Activated effector memory CD4-positive, alpha-beta T cell treated with Interleukin-2 at 50 U/mL for 16 hours (primary cell): ENCODE measurements at regions not wholly inside any gene's neighbourhood (a gene's known extent, or its start where the extent isn't known, plus 50 kb on each side); places are given as distances from the start of the nearest gene placed in this dataset.
"Not testable (repeated sequence)": the region's sequence is repeated elsewhere in the genome, so short reads cannot be mapped to it uniquely, and the experiment has no call there.

Experiments
- DNase-seq: peaks from one replicate; pipeline ENCODE4 v3.0.0-alpha.2; 2020

DNA sequence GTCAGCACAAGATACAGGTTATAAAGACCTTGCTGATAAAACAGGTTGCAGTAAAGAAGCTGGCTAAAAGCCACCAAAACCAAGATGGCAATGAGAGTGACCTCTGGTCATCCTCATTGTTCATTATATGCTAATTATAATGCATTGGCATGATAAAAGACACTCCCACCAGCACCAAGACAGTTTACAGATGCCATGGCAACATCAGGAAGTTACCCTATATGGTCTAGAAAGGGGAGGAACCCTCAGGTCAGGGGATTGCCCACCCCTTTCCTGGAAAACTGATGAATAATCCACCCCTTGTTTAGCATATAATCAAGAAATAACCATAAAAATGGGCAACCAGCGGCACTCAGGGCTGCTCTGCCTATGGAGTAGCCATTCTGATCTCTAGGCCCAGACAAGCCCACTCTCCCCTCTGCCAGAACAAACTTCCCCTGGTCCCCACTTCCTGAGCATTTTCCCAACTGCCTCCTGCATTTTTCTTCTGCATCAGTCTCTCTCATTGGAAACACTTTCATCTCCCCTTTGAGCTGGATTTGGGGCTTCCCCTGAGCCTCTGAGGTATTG, 215.3 kb upstream of the SDK2 start:
- not testable (repeated sequence) for DNase-seq

GRCh38 chr17:73861543-73861942, 217.3 kb upstream of the SDK2 start:
- DNase-seq: no peak

GRCh38 chr17:73863761-73864535, 219.7 kb upstream of the SDK2 start:
- no peak for DNase-seq

DNA sequence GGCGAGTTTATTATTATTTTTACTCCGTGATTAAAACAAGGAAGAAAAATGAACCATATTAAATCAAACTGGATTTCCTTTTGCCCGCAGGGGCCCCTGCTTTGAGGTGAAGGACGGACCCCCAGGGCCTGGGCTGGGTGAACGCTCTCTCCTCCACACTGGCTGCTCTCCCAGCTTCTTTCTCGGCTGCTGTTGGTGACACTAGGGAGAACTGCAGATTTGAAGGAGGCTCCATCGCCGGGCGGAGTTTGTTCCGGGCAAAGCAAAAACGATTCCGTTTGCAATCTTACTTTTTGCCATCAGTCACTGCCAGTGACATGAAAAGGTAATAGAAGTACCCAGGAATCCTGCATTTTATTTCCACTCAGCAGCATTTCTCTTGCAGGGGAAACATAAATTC, 221.6 kb upstream of the SDK2 start:
- no peak for DNase-seq

- DNase-seq: no peak
These were observed 222.8 kb upstream of the SDK2 start for GRCh38 chr17:73867056-73867455.

DNA sequence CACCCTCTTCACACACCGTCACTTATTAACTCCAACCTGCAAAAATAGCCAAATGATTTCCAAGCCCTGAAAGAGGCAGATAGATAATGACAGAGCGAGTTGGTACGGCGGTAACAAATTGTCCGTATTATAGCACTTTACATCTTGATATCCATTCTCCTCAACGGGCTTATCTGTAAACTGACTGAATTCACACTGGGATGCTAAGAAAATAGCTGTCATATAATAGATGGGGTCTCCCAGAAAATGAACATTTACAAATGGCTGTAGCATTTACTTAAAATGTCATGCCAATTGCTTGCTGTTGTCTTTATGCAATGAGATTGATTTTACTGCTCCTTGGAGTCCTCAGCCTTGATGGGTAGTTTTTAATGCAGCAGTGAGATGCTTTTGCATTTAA, 225.8 kb upstream of the SDK2 start:
- no peak for DNase-seq

DNA sequence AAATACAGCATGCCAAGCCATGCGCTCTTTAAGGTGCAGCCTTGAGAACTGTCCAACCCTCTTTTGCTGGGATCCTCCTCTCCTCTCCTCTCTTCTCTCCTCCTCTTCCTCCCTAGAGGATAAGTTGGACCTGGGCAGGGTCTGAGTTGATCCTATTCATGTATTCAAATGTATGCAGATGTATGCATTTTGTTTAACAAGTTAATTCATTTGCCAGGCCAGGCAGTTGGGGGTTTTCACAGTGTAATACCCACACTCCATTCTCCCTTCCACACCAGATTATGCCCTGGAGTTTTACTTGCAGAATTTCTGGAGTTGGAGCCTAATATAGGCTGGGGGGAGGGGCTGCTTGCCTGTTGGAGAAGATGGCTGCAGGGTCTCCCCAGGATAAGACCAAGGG, 226.2 kb upstream of the SDK2 start:
- no peak for DNase-seq

DNA sequence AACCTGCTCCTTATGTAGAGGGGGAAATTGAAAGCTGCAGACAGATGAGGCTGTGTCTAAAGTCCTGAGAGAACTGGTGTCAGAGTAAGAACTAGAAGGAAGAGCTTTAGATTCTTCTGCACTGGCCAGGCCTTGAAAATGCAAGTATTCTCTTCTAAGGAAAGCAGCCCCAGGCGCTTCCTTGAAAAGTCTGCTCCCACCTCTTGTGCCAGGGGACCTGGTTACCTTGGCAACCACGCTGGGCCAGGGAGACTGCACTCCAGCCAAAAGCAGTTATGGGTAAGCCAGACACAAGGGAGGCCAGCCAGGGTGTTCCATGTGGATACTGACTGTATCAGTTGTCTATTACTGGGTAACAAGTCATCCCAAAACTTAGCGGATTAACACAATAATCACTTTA, 228.6 kb upstream of the SDK2 start:
- no peak for DNase-seq

- no peak for DNase-seq
These were observed 229.9 kb upstream of the SDK2 start for GRCh38 chr17:73874008-73874720.

DNA sequence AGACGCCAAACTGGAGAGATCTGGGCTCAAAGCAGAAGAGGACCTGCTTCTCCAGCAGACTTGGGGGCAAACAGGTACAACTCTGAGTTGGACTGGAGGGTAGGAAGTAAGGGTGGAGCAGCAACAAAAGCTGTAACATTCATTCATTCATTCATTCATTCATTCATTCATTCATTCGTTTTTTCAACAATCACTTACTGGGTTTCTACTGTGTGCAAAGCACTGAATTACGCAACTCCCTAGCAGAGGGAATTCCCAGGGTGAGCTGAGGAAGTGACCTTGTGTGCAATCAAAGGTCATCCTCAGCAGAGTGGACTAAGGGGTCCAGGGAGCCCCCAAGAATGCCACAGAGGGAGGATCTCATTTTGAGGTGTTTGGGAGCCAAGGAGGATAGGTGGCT, 231.1 kb upstream of the SDK2 start:
- no peak for DNase-seq

GRCh38 chr17:73877962-73878361, 233.7 kb upstream of the SDK2 start:
- DNase-seq: no peak

DNA sequence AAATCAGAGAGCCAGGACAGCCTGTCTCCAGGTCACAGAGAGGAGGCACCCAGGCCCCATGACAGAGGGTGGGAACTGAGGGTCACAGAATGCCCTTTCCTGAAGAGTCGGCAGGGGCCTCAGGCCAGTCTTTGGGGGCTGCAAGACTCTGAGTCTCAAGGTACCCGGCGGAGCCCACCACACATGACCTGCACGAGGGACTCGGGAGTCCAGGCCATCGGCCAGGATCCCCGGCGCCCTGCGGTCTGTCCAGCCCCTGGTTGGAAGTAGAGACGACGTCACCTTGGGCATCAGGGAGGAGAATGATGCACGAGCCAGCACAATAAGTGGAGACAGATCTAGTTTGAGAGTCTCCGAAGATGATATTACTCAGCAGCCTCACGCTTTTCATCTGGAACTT, 234.7 kb upstream of the SDK2 start:
- no peak for DNase-seq

- DNase-seq: no peak
These were observed 235.7 kb upstream of the SDK2 start for GRCh38 chr17:73879987-73880386.

DNA sequence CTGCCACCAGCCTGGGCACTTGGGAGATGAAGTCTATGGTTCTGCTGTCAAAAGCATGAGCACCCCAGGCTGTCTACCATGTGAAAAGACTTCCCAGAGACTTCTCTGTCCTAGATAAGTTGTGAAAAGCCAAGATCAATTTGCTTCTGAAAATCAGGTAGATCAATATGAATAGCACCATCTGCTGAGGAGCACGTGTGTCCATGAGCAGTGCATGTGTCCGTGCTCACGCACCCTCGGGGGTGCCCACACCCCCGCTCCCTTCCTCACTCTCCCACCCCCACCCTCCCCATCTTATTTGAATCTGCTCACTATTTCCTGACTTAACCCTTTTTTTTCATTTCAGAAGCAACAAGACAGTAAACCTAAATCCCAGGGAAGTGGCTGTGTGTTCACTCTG, 238.3 kb upstream of the SDK2 start:
- DNase-seq: no peak

DNA sequence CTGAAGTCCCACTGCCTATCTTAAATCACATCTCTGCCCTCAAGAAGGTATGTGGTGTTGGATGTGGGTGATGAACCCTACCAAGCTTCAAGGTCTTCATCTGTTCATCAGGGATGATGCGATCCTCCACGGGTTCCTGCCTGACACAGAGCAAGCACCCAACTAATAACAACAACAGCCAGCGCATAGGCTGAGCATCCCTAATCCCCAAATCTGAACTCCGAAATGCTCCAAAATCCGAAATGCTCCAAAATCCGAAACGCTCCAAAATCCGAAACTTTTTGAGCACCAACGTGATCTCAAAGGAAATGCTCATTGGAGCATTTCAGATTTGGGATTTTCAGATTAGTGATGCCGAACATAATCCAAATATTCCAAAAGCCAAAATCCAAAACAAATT, 238.9 kb upstream of the SDK2 start:
- no peak for DNase-seq

DNA sequence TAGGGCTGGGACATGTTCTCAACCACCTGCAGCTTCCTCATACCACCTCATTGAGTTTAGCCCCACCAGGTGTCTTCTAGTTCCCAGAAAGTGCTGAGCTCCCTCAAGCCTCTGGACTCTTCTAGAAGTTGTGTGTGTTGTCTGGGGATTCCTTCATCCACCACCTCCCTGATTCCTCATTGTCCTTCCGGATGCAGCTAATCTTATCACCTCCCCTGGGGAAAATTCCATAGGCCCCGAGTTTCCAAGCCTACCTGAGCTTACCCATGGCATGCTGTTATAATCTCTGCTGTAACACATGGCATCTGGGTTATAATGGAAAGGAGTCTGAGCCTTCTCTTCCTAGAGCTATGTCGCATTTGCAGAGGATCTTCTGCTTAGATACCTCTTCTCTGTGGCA, 243.5 kb upstream of the SDK2 start:
- DNase-seq: no peak

GRCh38 chr17:73888862-73889261, 244.6 kb upstream of the SDK2 start:
- no peak for DNase-seq

GRCh38 chr17:73889439-73889838, 245.2 kb upstream of the SDK2 start:
- no peak for DNase-seq

DNA sequence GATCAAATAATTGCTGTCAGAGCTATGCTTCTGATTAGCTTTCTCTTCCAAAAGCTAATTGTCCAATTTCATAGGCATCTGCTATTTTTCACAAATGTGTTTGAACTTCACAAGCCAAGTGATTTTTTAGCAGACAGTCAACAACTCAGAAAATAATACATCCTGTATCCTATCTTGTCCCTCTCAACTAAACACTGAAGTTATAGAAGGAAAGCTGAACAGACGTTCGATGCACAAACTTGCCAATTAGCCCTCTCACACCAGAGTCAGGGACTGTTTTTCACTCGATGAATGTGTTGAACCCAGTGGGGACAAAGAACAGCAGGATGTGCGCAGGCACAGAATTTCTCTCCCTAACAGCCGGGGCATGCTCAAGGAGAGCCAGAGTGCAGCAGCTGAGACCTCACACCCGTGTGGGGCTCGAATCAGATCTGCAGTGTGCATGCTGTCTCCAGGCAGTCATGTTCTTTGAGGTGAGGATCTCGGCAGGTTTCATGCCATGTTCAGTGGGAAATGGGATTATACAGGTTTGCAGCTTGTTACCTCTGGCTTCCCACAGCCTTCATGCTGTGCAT, 246.7 kb upstream of the SDK2 start:
- no peak for DNase-seq

DNA sequence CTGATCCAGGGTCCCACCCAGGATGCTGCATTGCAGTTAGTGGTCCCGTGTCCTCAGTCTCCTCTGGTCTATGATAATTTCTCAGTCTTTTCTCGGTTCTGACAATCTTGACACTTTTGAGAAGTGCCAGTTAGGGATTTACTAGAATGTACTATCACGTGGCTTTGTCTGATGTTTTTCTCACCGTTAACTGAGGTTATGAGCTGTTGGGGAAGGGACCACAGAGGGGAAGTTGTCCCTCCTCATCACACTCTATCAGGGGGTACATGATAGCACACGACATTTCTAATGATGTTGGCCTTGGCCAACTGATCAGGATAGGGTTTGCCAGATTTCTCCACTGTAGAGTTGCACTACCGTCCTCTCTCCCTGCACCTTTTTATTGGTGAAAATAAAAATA, 250.9 kb upstream of the SDK2 start:
- DNase-seq: no peak

DNA sequence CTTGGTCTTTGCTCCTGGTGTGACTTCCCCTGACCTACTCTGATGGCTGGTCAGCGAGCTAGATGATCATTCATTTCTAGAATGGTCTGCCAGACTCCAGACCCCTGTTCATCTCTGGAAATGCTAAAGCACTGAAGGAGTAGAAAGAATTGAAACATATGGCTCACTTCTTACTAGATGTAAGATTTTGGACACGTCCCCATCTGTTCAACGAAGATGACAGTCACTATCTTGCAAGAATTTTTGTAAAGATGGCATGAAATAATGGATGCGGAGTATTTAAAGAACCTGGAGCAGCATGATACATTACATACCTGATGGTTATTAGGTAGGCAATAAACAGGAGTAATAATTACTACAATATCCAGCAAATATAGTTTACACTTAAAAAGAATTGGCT, 252.7 kb upstream of the SDK2 start:
- no peak for DNase-seq

GRCh38 chr17:73899839-73900238, 255.6 kb upstream of the SDK2 start:
- no peak for DNase-seq

DNA sequence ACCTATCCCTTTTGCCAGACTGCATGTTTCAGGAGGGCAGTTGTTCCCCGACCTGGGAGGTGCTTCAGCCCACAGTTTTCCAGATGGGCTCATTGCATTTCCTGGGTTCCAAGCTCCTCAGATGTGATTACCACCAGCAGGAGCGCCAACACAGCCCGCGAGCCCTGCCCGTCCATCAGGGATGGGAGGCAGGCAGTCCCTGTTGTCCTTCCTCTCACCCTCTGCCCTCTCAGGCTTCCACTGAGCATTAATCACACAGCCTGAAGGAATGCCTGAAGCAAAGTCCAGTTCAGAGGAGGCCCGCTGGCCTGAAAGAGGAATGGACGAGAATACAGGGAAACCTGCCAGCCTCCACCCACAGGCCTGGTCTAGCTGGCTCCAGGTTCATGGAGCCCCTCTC, 256.3 kb upstream of the SDK2 start:
- DNase-seq: no peak

- DNase-seq: no peak
These were observed 257.0 kb upstream of the SDK2 start for GRCh38 chr17:73901249-73901648.
